ENCODE measurements at regions not wholly inside any gene's neighbourhood (a gene's known extent, or its start where the extent isn't known, plus 50 kb on each side); places are given as distances from the start of the nearest gene placed in this dataset.

GRCh38 chr4:14348506-14348905 lies 653.8 kb upstream of the CPEB2 start:
- TF ChIP-seq CTCF (IDR thresholded peaks at IDR 0.05 in 4 of 5, conservative IDR thresholded peaks at IDR 0.05 in 1 of 5) (no peak), POLR2A (IDR thresholded peaks at IDR 0.05) (no peak)

Measured in gastrocnemius medialis (tissue), 4 donors.